Activated naive CD8-positive, alpha-beta T cell treated with anti-CD3 and anti-CD28 coated beads for 36 hours (primary cell): ENCODE measurements at regions not wholly inside any gene's neighbourhood (a gene's known extent, or its start where the extent isn't known, plus 50 kb on each side); places are given as distances from the start of the nearest gene placed in this dataset.
"Not testable (repeated sequence)": the region's sequence is repeated elsewhere in the genome, so short reads cannot be mapped to it uniquely, and the experiment has no call there.

Experiments used
- DNase-seq: peaks from one replicate; pipeline ENCODE4 v3.0.0; 2021
- H3K27ac Mint-ChIP-seq: one replicate; pipeline ENCODE4 v1.8.0; 2022; ENCODE audit warnings: mild to moderate bottlenecking, moderate library complexity, mixed read lengths
- H3K27me3 Mint-ChIP-seq: one replicate; pipeline ENCODE4 v1.8.0; 2022; ENCODE audit warnings: mild to moderate bottlenecking, mixed read lengths
- H3K36me3 Mint-ChIP-seq: one replicate; pipeline ENCODE4 v1.8.0; 2021; ENCODE audit warnings: mild to moderate bottlenecking, mixed read lengths
- H3K4me1 Mint-ChIP-seq: one replicate; pipeline ENCODE4 v1.8.0; 2021; ENCODE audit warnings: mixed read lengths
- H3K4me3 Mint-ChIP-seq: one replicate; pipeline ENCODE4 v1.8.0; 2022; ENCODE audit warnings: mild to moderate bottlenecking, moderate library complexity, mixed read lengths
- H3K9me3 Mint-ChIP-seq: one replicate; pipeline ENCODE4 v1.8.0; 2022; ENCODE audit warnings: mixed read lengths

DNA sequence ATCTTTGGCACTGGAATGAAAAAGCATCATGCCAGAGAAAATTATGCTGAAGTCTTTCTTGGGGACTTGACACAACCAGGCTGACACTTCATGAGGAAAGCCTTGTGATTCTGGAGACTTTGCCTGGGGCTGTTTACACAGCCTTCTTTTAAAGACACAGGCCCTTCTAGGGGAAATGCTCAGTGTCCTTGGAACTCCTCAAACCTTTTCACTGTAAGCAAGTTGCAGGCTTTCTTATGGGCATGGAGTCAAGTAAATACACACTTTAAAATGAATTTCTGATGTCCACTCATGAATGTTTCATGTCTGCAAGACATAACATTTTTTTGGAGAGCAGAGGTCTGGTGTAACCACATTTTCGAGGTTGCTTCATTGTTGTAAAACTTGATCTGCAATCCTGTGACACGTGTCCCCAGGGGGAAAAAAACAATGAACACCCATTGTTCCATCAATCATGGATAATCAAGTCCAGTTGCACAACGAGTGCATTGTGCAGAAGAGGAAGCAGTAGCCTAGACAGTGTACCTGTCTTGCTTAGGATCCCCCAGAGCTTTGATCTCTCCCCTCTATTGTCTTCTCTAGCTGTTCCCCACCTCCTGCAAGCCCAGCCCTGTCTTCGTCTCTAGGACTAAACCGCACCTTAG is 155.1 kb upstream of the PRICKLE1 start:
- Mint-ChIP-seq H3K27me3 (no peaks in the 10 kb centered on the region), H3K4me3 (no peak overlapping the region), H3K27ac (no peak overlapping the region), H3K4me1 (no peaks in the 10 kb centered on the region), H3K9me3 (peaks cover 7% of the 10 kb centered on the region), H3K36me3 (no peaks in the 10 kb centered on the region)
- DNase-seq: no peak

DNA sequence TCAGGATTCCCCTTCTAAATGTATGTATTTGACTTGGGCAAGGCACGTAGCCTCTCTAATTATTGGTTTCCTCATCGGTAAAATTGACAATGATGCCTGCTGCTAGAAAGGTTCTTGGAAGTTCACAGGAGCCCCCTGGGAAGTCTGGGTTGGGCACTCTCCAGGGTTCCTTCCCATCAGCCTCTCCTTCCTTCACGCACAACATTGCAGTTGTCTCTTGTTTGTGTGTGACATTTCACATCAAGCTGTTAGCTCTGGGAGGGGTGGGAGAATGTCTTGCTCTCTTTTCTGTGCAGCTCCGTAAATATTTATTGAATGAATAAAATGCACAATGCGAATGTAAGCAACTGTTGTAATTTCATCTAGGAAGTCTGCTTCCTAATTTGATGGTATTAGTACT is 153.2 kb upstream of the PRICKLE1 start:
- Mint-ChIP-seq H3K27me3 (no peaks in the 10 kb centered on the region), H3K9me3 (peaks cover 5% of the 10 kb centered on the region), H3K36me3 (no peaks in the 10 kb centered on the region), H3K4me3 (no peak overlapping the region), H3K4me1 (no peaks in the 10 kb centered on the region), H3K27ac (no peak overlapping the region)
- DNase-seq: no peak

DNA sequence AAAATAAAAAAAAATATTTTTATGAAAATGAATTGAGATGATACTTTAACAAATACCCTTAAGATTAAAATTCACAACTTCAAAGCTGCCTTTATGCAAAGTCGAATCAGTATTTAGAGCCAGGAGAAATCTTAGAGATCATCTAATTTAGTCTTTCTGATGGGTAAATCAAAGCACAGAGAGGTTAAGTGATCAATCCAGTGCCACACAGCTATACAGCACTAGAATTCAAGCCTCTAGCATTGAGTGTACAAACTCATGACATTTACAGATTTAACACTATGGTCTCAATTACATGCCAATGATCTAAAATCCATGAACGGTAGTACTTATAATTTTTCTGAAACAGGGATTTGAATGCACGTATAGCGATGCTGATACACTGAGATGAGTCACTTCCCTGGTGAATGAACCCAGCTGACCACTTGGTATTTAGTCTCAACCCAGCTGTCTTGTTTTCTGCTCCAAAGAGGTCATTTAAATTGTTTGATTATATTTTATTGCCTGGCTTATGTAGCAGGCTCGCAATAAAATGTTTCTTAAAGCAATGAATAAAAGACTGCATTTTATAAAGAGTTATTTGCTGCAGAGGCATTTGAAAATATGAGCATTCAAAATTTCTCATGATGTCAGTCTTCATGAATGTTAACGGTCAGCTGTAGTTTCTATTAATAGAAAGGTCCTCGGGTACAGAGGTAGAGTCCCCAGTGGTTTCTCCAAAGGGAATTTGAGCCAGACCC is 152.4 kb upstream of the PRICKLE1 start:
- H3K9me3 Mint-ChIP-seq: peaks cover 3% of the 10 kb centered on the region
- no peak overlapping the region for H3K27ac Mint-ChIP-seq
- H3K4me1 Mint-ChIP-seq: no peaks in the 10 kb centered on the region
- H3K4me3 Mint-ChIP-seq: no peak overlapping the region
- no peak for DNase-seq
- H3K27me3 Mint-ChIP-seq: no peaks in the 10 kb centered on the region
- H3K36me3 Mint-ChIP-seq: no peaks in the 10 kb centered on the region

DNA sequence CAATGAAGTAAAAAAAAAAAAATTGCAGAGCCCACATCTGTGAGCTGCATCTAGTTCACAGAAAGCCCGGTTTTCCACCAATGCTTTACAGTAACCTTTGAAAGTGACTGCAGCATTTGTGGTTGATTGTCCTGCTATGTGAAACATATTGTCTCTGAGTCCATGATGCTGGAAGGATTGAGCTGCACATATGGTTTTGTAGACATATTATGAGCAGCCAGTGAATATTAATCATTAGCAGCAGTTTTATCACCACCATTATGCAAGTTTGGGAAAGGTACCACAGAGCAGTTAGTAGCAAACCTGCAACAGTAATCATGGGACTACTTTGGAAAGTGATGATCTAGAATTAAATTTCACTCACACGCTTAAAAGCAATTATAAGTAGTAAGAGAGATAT is 151.5 kb upstream of the PRICKLE1 start:
- Mint-ChIP-seq H3K4me3 (no peak overlapping the region), H3K4me1 (no peaks in the 10 kb centered on the region), H3K27me3 (no peaks in the 10 kb centered on the region), H3K36me3 (no peaks in the 10 kb centered on the region), H3K9me3 (no peaks in the 10 kb centered on the region), H3K27ac (no peak overlapping the region)
- no peak for DNase-seq

DNA sequence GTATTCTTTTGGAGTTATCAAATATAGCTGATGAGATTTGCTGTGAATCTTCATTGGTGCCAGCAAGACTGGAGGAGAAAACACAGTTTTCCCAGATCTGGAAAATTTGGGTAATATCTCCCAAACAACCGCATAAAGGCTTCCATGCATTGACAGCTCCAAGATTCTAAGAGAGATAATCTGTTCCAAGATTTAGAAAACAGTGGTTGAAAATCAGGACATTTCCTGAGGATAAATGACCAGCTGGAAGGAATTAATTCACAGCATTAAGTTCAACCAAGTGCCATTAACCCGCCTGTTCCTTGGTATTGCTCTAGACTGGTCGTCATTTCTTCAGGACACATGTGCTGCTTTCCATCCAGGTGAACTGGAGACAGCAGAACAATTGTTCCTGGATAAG is 147.9 kb upstream of the PRICKLE1 start:
- no peaks in the 10 kb centered on the region for H3K36me3 Mint-ChIP-seq
- H3K4me3 Mint-ChIP-seq: no peak overlapping the region
- no peaks in the 10 kb centered on the region for H3K27me3 Mint-ChIP-seq
- no peak overlapping the region for H3K27ac Mint-ChIP-seq
- no peak for DNase-seq
- no peaks in the 10 kb centered on the region for H3K4me1 Mint-ChIP-seq
- no peaks in the 10 kb centered on the region for H3K9me3 Mint-ChIP-seq

DNA sequence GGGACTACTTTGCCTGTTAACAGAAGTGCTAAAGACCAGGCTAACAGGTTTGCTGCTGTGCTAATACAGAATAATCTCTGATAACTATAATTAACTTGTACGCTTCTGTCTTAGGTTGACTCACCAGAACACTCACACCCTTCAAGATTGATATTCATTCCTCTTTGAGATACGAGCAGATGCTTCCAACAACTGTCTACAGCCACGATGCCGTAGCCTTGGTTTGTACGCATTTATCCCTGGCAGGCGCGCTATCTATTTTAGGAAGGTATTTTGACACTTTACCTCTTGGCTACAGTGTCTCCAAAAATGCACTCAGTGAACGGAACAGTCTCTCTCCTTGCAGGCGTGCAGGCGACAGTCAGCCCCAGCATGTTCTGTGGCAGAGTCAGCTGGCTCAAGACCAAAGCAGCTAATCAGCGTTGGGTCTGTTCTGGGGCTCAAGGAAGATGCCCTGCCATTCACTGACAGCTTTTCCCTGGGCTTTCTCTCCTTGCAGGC is 146.4 kb upstream of the PRICKLE1 start:
- H3K27me3 Mint-ChIP-seq: no peaks in the 10 kb centered on the region
- H3K4me3 Mint-ChIP-seq: no peak overlapping the region
- no peak overlapping the region for H3K27ac Mint-ChIP-seq
- DNase-seq: no peak
- H3K36me3 Mint-ChIP-seq: no peaks in the 10 kb centered on the region
- no peaks in the 10 kb centered on the region for H3K9me3 Mint-ChIP-seq
- no peaks in the 10 kb centered on the region for H3K4me1 Mint-ChIP-seq

DNA sequence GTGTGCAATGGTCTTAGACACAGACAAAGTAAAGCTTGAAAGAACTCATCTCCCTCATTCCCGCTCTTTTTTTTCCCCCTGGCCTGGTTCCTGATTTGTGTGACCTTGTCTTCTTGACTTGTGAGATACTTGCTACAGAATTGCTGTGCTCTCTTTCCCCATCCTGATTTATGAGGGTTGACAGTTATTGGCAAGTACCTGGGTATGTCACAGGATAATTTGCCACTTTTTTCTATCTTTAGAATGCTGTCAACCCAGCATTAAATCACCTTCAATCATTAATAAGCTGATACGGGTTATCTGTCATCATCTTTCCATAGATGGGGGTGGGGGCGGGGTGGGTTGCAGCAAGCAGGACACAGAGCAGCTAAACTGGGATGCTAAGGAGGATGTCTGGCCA is 144.4 kb upstream of the PRICKLE1 start:
- Mint-ChIP-seq H3K4me1 (no peaks in the 10 kb centered on the region), H3K9me3 (no peaks in the 10 kb centered on the region), H3K36me3 (no peaks in the 10 kb centered on the region), H3K27ac (no peak overlapping the region), H3K27me3 (no peaks in the 10 kb centered on the region), H3K4me3 (no peak overlapping the region)
- no peak for DNase-seq

DNA sequence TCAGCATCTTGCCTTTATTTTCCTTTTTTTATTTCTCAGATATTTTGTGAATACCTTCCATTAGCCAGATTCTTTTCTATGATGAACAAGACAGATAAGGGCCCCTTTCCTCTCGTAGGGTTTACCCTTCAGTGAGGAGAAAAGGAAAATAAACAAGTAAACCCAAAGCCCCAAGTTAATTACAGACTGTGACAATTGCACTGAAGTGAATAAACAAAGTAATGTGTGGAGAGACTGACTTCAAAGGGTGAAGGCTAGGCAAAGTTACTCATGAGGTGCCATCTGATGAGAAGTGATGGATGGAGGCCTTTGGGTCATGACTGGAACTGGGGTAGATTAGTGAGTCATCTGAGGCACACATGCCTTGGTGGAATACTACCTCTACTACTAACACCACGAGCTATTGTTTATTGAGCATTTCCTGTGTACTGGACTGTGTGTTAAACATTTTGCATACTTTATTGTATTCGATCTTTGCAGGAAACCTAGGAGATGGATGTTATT is 143.4 kb upstream of the PRICKLE1 start:
- Mint-ChIP-seq H3K36me3 (no peaks in the 10 kb centered on the region), H3K4me3 (no peak overlapping the region), H3K9me3 (no peaks in the 10 kb centered on the region), H3K4me1 (no peaks in the 10 kb centered on the region), H3K27ac (no peak overlapping the region), H3K27me3 (no peaks in the 10 kb centered on the region)
- no peak for DNase-seq

DNA sequence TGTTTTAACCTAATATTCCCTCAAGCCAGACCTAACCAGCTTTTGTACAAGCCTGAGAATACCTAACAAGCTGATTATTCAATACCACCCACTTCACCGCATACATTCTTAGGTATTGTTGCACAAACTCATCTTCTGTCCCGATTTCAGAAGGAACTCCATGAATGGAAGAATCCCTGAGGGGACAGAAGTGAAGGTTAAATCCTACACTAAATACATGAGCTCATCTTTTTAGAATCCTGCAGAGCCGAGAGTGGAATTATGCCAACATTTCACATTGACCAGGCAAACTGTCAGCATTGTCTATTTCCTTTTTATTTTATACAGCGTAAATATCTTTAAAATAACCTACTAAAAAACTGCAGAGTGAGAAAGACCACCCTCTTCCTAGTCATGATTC is 140.7 kb upstream of the PRICKLE1 start:
- H3K27me3 Mint-ChIP-seq: no peaks in the 10 kb centered on the region
- no peak overlapping the region for H3K4me3 Mint-ChIP-seq
- no peaks in the 10 kb centered on the region for H3K36me3 Mint-ChIP-seq
- H3K4me1 Mint-ChIP-seq: no peaks in the 10 kb centered on the region
- no peaks in the 10 kb centered on the region for H3K9me3 Mint-ChIP-seq
- H3K27ac Mint-ChIP-seq: no peak overlapping the region
- DNase-seq: no peak

DNA sequence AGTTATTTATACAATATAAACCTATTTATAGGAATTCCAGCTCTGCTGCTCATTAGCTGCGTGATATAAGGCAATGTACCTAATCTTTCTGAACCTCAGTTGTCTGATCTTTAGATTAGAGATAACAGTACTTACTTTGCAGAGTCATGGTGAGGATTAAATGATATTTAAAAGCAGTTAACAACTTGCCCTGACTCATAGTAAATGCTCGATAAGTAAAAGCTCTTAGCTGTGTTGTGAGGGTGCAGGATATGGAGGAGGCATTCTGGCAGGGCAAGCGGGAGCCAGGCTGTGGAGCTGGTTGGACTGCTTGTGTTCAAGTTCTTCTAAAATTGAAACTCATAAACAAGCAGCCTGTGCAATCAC is 140.0 kb upstream of the PRICKLE1 start:
- no peaks in the 10 kb centered on the region for H3K36me3 Mint-ChIP-seq
- no peak overlapping the region for H3K4me3 Mint-ChIP-seq
- H3K9me3 Mint-ChIP-seq: no peaks in the 10 kb centered on the region
- no peaks in the 10 kb centered on the region for H3K4me1 Mint-ChIP-seq
- no peak overlapping the region for H3K27ac Mint-ChIP-seq
- H3K27me3 Mint-ChIP-seq: no peaks in the 10 kb centered on the region
- no peak for DNase-seq

DNA sequence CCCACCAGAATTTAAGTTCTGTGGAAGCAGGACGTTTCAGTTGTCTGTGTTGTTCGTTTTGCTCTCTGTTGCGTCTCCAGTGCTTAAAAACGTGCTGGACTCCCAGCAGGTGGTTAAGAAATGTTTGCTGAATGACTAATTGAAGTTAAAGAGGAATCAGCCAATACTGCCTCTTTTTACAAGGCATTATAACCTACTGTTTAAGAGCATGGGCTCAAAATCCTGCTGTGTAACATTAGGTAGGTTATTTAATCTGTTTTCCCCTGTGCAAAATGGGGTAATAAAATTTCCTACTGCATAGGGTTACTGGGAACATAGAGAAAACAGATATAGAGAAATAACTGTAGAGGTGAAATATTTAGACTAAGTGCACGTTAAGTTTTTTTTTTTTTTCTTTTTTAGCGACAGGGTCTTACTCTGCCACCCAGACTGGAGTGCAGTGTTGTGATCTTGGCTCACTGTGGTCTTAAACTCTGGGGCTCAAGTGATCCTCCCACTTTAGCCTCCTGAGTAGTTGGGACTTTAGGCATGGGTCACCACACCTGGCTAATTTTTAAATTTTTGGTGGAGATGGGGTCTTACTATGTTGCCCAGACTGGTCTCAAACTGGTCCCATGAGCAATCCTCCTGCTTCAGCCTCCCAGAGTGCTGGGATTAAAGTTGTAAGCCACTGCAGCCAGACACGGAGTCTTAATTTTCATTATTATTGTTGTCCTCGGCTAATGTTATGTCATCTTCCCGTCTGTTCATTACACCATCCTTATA is 139.4 kb upstream of the PRICKLE1 start:
- DNase-seq: no peak
- H3K4me3 Mint-ChIP-seq: no peak overlapping the region
- H3K27me3 Mint-ChIP-seq: no peaks in the 10 kb centered on the region
- no peaks in the 10 kb centered on the region for H3K4me1 Mint-ChIP-seq
- H3K27ac Mint-ChIP-seq: no peak overlapping the region
- no peaks in the 10 kb centered on the region for H3K9me3 Mint-ChIP-seq
- no peaks in the 10 kb centered on the region for H3K36me3 Mint-ChIP-seq

DNA sequence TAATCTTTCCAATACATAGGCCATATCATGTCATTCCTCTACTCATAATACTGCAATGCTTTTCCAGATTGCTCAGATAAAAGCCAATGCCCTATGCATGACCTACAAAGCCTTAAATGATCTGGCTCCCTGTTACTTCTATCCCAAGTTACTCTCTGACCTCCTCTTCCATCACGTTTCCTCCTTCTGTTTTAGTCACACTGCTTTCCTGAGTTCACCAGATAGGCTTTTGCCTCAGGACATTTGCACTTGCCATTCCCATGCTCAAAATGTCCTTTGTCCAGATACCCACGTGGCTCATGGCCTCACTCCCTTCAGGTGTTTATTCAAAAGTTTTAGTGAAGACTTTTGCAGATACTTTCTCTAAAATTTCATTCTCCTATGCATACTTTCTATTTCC is 138.7 kb upstream of the PRICKLE1 start:
- no peak for DNase-seq
- no peaks in the 10 kb centered on the region for H3K27me3 Mint-ChIP-seq

DNA sequence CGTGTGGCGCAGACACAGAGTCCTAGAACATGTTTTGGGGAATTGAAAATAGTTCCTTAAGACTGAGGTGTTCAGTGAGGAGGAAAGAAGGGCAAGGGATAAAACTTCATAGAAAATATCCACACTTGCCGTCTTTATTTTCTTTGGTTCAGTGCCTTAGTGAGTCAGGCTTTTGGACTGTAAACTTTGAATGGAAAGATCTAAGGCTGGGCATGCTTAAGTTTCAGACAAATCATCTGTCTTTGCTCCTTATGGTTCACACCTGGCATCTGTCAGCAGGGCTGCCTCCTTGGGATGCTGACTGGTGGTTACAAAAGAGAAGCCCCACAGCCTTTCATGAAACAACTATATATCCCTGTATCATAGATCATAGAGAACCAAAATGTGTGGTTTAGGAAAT is 136.3 kb upstream of the PRICKLE1 start:
- H3K4me1 Mint-ChIP-seq: no peaks in the 10 kb centered on the region
- H3K27ac Mint-ChIP-seq: no peak overlapping the region
- no peak overlapping the region for H3K4me3 Mint-ChIP-seq
- no peaks in the 10 kb centered on the region for H3K27me3 Mint-ChIP-seq
- DNase-seq: no peak
- no peaks in the 10 kb centered on the region for H3K36me3 Mint-ChIP-seq
- H3K9me3 Mint-ChIP-seq: no peaks in the 10 kb centered on the region

More for the DNA sequence above, 138.7 kb upstream of the PRICKLE1 start:
- Mint-ChIP-seq H3K9me3 (no peaks in the 10 kb centered on the region), H3K36me3 (no peaks in the 10 kb centered on the region), H3K4me3 (no peak overlapping the region), H3K4me1 (no peaks in the 10 kb centered on the region), H3K27ac (no peak overlapping the region)

DNA sequence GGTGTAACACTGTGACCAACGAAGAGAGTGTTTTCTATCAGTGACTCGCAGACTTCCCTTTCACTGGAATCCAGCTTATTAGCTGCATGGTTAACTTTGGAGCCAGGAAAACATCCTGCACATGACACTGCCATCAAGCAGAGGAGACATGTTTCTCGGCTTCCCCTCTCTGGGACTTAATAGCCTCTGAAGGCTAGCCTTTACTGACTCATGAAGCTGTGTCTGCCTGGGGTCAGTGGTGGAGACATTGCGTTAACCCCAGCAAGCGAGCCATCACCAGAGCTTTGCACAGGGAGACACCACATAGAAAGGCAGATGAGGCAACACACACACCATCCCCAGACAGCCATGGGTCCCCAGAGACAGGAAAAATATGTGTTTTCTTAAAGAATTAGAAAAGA is 126.9 kb upstream of the PRICKLE1 start:
- Mint-ChIP-seq H3K4me1 (no peaks in the 10 kb centered on the region), H3K4me3 (no peak overlapping the region)
- DNase-seq: no peak

DNA sequence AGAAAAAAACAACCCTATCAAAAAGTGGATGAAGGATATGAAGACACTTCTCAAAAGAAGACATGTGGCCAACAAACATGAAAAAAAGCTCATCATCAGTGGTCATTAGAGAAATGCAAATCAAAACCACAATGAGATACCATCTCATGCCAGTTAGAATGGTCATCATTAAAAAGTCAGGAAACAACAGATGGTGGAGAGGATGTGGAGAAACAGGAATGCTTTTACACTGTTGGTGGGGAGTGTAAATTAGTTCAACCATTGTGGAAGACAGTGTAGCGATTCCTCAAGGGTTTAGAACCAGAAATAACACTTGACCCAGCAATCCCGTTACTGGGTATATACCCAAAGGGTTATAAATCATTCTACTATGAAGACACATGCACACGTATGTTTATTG is 124.0 kb upstream of the PRICKLE1 start:
- H3K27ac Mint-ChIP-seq, H3K4me1 Mint-ChIP-seq, DNase-seq, H3K4me3 Mint-ChIP-seq, H3K36me3 Mint-ChIP-seq, H3K27me3 Mint-ChIP-seq: not testable (repeated sequence)
- H3K9me3 Mint-ChIP-seq: peaks cover 12% of the 10 kb centered on the region

More for the DNA sequence above, 126.9 kb upstream of the PRICKLE1 start:
- Mint-ChIP-seq H3K27me3 (no peaks in the 10 kb centered on the region), H3K9me3 (peaks cover 12% of the 10 kb centered on the region), H3K27ac (no peak overlapping the region), H3K36me3 (no peaks in the 10 kb centered on the region)
